Fibroblast of skin of right biceps (primary cell): ENCODE measurements at regions not wholly inside any gene's neighbourhood (a gene's known extent, or its start where the extent isn't known, plus 50 kb on each side); places are given as distances from the start of the nearest gene placed in this dataset.
A peak's percentile ranks its signal among the peaks of the same experiment; 100 is the strongest.

Source experiments
- DNase-seq: peaks from one replicate; pipeline ENCODE4 v3.0.0-alpha.2; 2013

- DNase-seq: no peak
Observed at GRCh38 chr5:163369776-163370385, 67.5 kb upstream of the CCNG1 start.

GRCh38 chr5:163373436-163374084, 63.8 kb upstream of the CCNG1 start:
- DNase-seq: no peak

- DNase-seq: no peak
Observed at GRCh38 chr5:163377982-163378381, 59.4 kb upstream of the CCNG1 start.

GRCh38 chr5:163379298-163380155, 57.9 kb upstream of the CCNG1 start:
- DNase-seq: peak; percentile 66

GRCh38 chr5:163381832-163382231, 55.6 kb upstream of the CCNG1 start:
- no peak for DNase-seq

GRCh38 chr5:163383754-163384153, 53.6 kb upstream of the CCNG1 start:
- DNase-seq: no peak

GRCh38 chr5:163384669-163385068, 52.7 kb upstream of the CCNG1 start:
- no peak for DNase-seq

GRCh38 chr5:163385271-163385670, 52.1 kb upstream of the CCNG1 start:
- peak; percentile 19 for DNase-seq

- DNase-seq: no peak
Observed at GRCh38 chr5:163385824-163386223, 51.6 kb upstream of the CCNG1 start.

- no peak for DNase-seq
Observed at GRCh38 chr5:163386352-163386751, 51.0 kb upstream of the CCNG1 start.

GRCh38 chr5:163387589-163388343, 49.6 kb upstream of the CCNG1 start:
- no peak for DNase-seq
